ENCODE measurements at regions not wholly inside any gene's neighbourhood (a gene's known extent, or its start where the extent isn't known, plus 50 kb on each side); places are given as distances from the start of the nearest gene placed in this dataset.

- Histone ChIP-seq H3K27ac (ENCODE audit: low read length in 2 of 2) (no peak overlapping the region), H3K4me2 (replicated peaks; ENCODE audit: low read depth, low read length, poor library complexity, severe bottlenecking) (no peak overlapping the region), H2AFZ (ENCODE audit: insufficient read depth, low read depth, low read length, poor library complexity, severe bottlenecking) (no peak overlapping the region), H3K4me1 (ENCODE audit: control insufficient read depth in 2 of 2, insufficient read depth in 2 of 2, low read length in 2 of 2) (no peaks in the 10 kb centered on the region), H3K27me3 (replicated peaks in 1 of 4; ENCODE audit: control extremely low read depth in 1 of 4, control insufficient read depth in 3 of 4, insufficient read depth in 4 of 4, low read length in 3 of 4) (peaks cover 0 to 7% (median 2%) of the 10 kb centered on the region in 4 experiments), H3K79me2 (ENCODE audit: control insufficient read depth, insufficient read depth, low read length) (no peaks in the 10 kb centered on the region), H3K9ac (ENCODE audit: low read length) (no peak overlapping the region), H3K36me3 (replicated peaks in 1 of 2; ENCODE audit: control extremely low read depth in 1 of 2, control insufficient read depth in 1 of 2, extremely low read depth in 1 of 2, insufficient read depth in 2 of 2, low read length in 1 of 2) (no peaks in the 10 kb centered on the region), H3K9me3 (ENCODE audit: control extremely low read depth in 1 of 3, control insufficient read depth in 2 of 3, insufficient read depth in 1 of 3, low read length in 2 of 3) (peaks cover 0 to 6% (median 6%) of the 10 kb centered on the region in 3 donors), H3K4me3 (ENCODE audit: control extremely low read depth in 1 of 5, extremely low read depth in 1 of 5, insufficient read depth in 1 of 5, low read depth in 2 of 5, low read length in 4 of 5) (no peak overlapping the region), H4K20me1 (ENCODE audit: control insufficient read depth, insufficient read depth, low read length, poor library complexity, severe bottlenecking) (no peaks in the 10 kb centered on the region)
- Mint-ChIP-seq H3K27ac (no peak overlapping the region), H3K9me3 (ENCODE audit: insufficient read depth) (no peaks in the 10 kb centered on the region), H3K4me1 (no peaks in the 10 kb centered on the region), H3K27me3 (peaks cover 11% of the 10 kb centered on the region), H3K4me3 (no peak overlapping the region)
- intact Hi-C loops (cut with micrococcal nuclease): no loop called here
- CTCF ChIA-PET: no interaction called here
- WGBS (ENCODE audit: insufficient coverage): 41% methylated on average over 2 of the region's 3 CpGs
- no peak for ATAC-seq (ENCODE audit: low read depth)
- DNase-seq: no peak
- TF ChIP-seq CTCF (IDR thresholded peaks at IDR 0.05) (no peak), EZH2 (IDR thresholded peaks at IDR 0.05; ENCODE audit: borderline replicate concordance, insufficient read depth, low read depth, low read length, poor library complexity, severe bottlenecking) (no peak)
- POLR2A ChIA-PET: no interaction called here
Observed at GRCh38 chr10:78944723-78945312, 123.9 kb upstream of the ZMIZ1 start.

- Mint-ChIP-seq H3K27me3 (peaks cover 21% of the 10 kb centered on the region), H3K9me3 (ENCODE audit: insufficient read depth) (no peaks in the 10 kb centered on the region)
- POLR2A ChIA-PET: no interaction called here
Observed at GRCh38 chr10:78945838-78946237, 122.9 kb upstream of the ZMIZ1 start.

More at GRCh38 chr10:78945838-78946237, 122.9 kb upstream of the ZMIZ1 start:
- H3K4me2 ChIP-seq (replicated peaks; ENCODE audit: low read depth, low read length, poor library complexity, severe bottlenecking): no peak overlapping the region
- H3K36me3 ChIP-seq (replicated peaks in 1 of 2; ENCODE audit: control extremely low read depth in 1 of 2, control insufficient read depth in 1 of 2, extremely low read depth in 1 of 2, insufficient read depth in 2 of 2, low read length in 1 of 2): no peaks in the 10 kb centered on the region
- H4K20me1 ChIP-seq (ENCODE audit: control insufficient read depth, insufficient read depth, low read length, poor library complexity, severe bottlenecking): no peaks in the 10 kb centered on the region
- H3K9ac ChIP-seq (ENCODE audit: low read length): no peak overlapping the region
- intact Hi-C loops (cut with micrococcal nuclease): no loop called here
- no peak overlapping the region for H3K4me3 ChIP-seq (ENCODE audit: control extremely low read depth in 1 of 5, extremely low read depth in 1 of 5, insufficient read depth in 1 of 5, low read depth in 2 of 5, low read length in 4 of 5)
- no peaks in the 10 kb centered on the region for H3K4me1 ChIP-seq (ENCODE audit: control insufficient read depth in 2 of 2, insufficient read depth in 2 of 2, low read length in 2 of 2)
- Mint-ChIP-seq H3K4me1 (no peaks in the 10 kb centered on the region), H3K27ac (no peak overlapping the region), H3K4me3 (no peak overlapping the region)
- no peak for TF ChIP-seq CTCF (IDR thresholded peaks at IDR 0.05)
- no peak for TF ChIP-seq EZH2 (IDR thresholded peaks at IDR 0.05; ENCODE audit: borderline replicate concordance, insufficient read depth, low read depth, low read length, poor library complexity, severe bottlenecking)
- H3K79me2 ChIP-seq (ENCODE audit: control insufficient read depth, insufficient read depth, low read length): no peaks in the 10 kb centered on the region
- DNase-seq: no peak
- ATAC-seq (ENCODE audit: low read depth): no peak
- CTCF ChIA-PET: no interaction called here
- H3K27ac ChIP-seq (ENCODE audit: low read length in 2 of 2): no peak overlapping the region
- peaks cover 0 to 6% (median 6%) of the 10 kb centered on the region in 3 donors for H3K9me3 ChIP-seq (ENCODE audit: control extremely low read depth in 1 of 3, control insufficient read depth in 2 of 3, insufficient read depth in 1 of 3, low read length in 2 of 3)
- H2AFZ ChIP-seq (ENCODE audit: insufficient read depth, low read depth, low read length, poor library complexity, severe bottlenecking): no peak overlapping the region
- peaks cover 0 to 7% (median 2%) of the 10 kb centered on the region in 4 experiments for H3K27me3 ChIP-seq (replicated peaks in 1 of 4; ENCODE audit: control extremely low read depth in 1 of 4, control insufficient read depth in 3 of 4, insufficient read depth in 4 of 4, low read length in 3 of 4)
- WGBS (ENCODE audit: insufficient coverage): 90% methylated on average over 2 of the region's 4 CpGs
